CD14-positive monocyte (primary cell): ENCODE measurements at regions not wholly inside any gene's neighbourhood (a gene's known extent, or its start where the extent isn't known, plus 50 kb on each side); places are given as distances from the start of the nearest gene placed in this dataset.

Experiments
- DNase-seq, 3 donors: peaks; one replicate each; pipeline ENCODE4 v3.0.0-alpha.2; 2011 to 2022
- H2AFZ ChIP-seq: 2 replicates; pipeline ENCODE4 v1.6.0; 2012; ENCODE audit warnings: mild to moderate bottlenecking, low read depth, low read length, inconsistent platforms; ENCODE audit not compliant: insufficient read depth, poor library complexity, severe bottlenecking
- H3K27ac ChIP-seq, 2 donors: 1 replicate in 1 of 2; 2 replicates in 1 of 2; pipeline ENCODE4 v1.5.1; 2012 to 2013; ENCODE audit warnings: low read length in 2 of 2, control low read depth in 1 of 2, inconsistent platforms in 1 of 2, low read depth in 1 of 2, mild to moderate bottlenecking in 1 of 2
- H3K27me3 ChIP-seq, 2 donors: one replicate each; pipeline versions ENCODE4 v1.6.0 to v1.6.1; 2011 to 2013; ENCODE audit warnings: low read length in 2 of 2; ENCODE audit not compliant: control insufficient read depth in 2 of 2, insufficient read depth in 2 of 2
- H3K36me3 ChIP-seq, 2 donors: replicated peaks in 1 of 2; 1 replicate in 1 of 2; 2 replicates in 1 of 2; pipeline versions ENCODE4 v1.5.1 to v1.6.1; 2012 to 2013; ENCODE audit warnings: low read length in 2 of 2, control low read depth in 1 of 2, inconsistent platforms in 1 of 2, mild to moderate bottlenecking in 1 of 2; ENCODE audit not compliant: insufficient read depth in 2 of 2, control insufficient read depth in 1 of 2
- H3K4me1 ChIP-seq, 2 donors: 1 replicate in 1 of 2; 2 replicates in 1 of 2; pipeline versions ENCODE4 v1.5.1 to v1.6.1; 2012 to 2013; ENCODE audit warnings: low read length in 2 of 2, control low read depth in 1 of 2, inconsistent platforms in 1 of 2, mild to moderate bottlenecking in 1 of 2, moderate library complexity in 1 of 2; ENCODE audit not compliant: insufficient read depth in 2 of 2, control insufficient read depth in 1 of 2
- H3K4me2 ChIP-seq: replicated peaks from 2 replicates; pipeline ENCODE3; 2012; ENCODE audit warnings: low read length, moderate library complexity, mild to moderate bottlenecking; ENCODE audit not compliant: poor library complexity, severe bottlenecking; ENCODE audit errors: extremely low read depth
- H3K4me3 ChIP-seq, 3 experiments: fragments of 200-600 bp in 1 of 3; sonication (generic) in 1 of 3; replicated peaks in 1 of 3; 1 replicate in 2 of 3; 2 replicates in 1 of 3; pipeline ENCODE4 v1.5.1; 2011 to 2013; ENCODE audit warnings: low read length in 3 of 3, mild to moderate bottlenecking in 3 of 3, control low read depth in 2 of 3, low read depth in 2 of 3, inconsistent platforms in 1 of 3, moderate library complexity in 1 of 3
- H3K79me2 ChIP-seq: 2 replicates; pipeline ENCODE4 v1.6.0; 2012; ENCODE audit warnings: mild to moderate bottlenecking, control low read depth, inconsistent platforms, low read length, moderate library complexity; ENCODE audit not compliant: insufficient read depth
- H3K9ac ChIP-seq: 2 replicates; pipeline ENCODE4 v1.6.0; 2017; ENCODE audit warnings: low read length, mild to moderate bottlenecking; ENCODE audit not compliant: insufficient read depth, poor library complexity, severe bottlenecking
- H3K9me3 ChIP-seq, 2 donors: replicated peaks in 1 of 2; 1 replicate in 1 of 2; 2 replicates in 1 of 2; pipeline versions ENCODE4 v1.5.1 to v1.6.1; 2012 to 2013; ENCODE audit warnings: low read length in 2 of 2, control low read depth in 1 of 2; ENCODE audit not compliant: control insufficient read depth in 1 of 2, insufficient read depth in 1 of 2
- H4K20me1 ChIP-seq: 2 replicates; pipeline ENCODE4 v1.6.0; 2012; ENCODE audit warnings: mild to moderate bottlenecking, low read length, control low read depth, moderate library complexity; ENCODE audit not compliant: insufficient read depth
- H3K27ac Mint-ChIP-seq, 7 donors: one replicate each; pipeline ENCODE4 v1.8.0; 2020; ENCODE audit warnings: mild to moderate bottlenecking in 7 of 7, mixed read lengths in 7 of 7, moderate library complexity in 6 of 7, inconsistent platforms in 2 of 7
- H3K27me3 Mint-ChIP-seq, 3 donors: one replicate each; pipeline ENCODE4 v1.8.0; 2021 to 2022; ENCODE audit warnings: low read depth in 3 of 3, mild to moderate bottlenecking in 3 of 3, mixed read lengths in 3 of 3, moderate library complexity in 3 of 3, inconsistent platforms in 1 of 3
- H3K36me3 Mint-ChIP-seq, 2 donors: one replicate each; pipeline ENCODE4 v1.8.0; 2020; ENCODE audit warnings: mixed read lengths in 2 of 2, inconsistent platforms in 1 of 2, mild to moderate bottlenecking in 1 of 2
- H3K4me1 Mint-ChIP-seq: one replicate; pipeline ENCODE4 v1.8.0; 2020; ENCODE audit warnings: mild to moderate bottlenecking, mixed read lengths
- H3K4me3 Mint-ChIP-seq, 2 donors: one replicate each; pipeline ENCODE4 v1.8.0; 2020; ENCODE audit warnings: mild to moderate bottlenecking in 2 of 2, mixed read lengths in 2 of 2, moderate library complexity in 1 of 2
- H3K9me3 Mint-ChIP-seq, 7 donors: one replicate each; pipeline ENCODE4 v1.8.0; 2020 to 2022; ENCODE audit warnings: mixed read lengths in 7 of 7, mild to moderate bottlenecking in 6 of 7, moderate library complexity in 6 of 7, inconsistent platforms in 2 of 7
- CTCF ChIP-seq: fragments of 200-600 bp; IDR thresholded peaks from one replicate; pipeline ENCODE4 v1.8.0; 2022; ENCODE audit warnings: antibody characterized with exemption, mild to moderate bottlenecking
- WGBS: methylation state at CpG from one replicate; pipeline ENCODE4 v1.1.5; 2013; ENCODE audit warnings: missing lambda C conversion rate; ENCODE audit not compliant: insufficient coverage; 5-methylcytosine and 5-hydroxymethylcytosine counted together
- intact Hi-C, 2 donors: fragments of 100-400 bp; cut with micrococcal nuclease; formaldehyde crosslinking; loops; one replicate each; pipeline versions ENCODE4 v1.15.0 to v1.15.1; 2023

- Mint-ChIP-seq H3K27ac (no peak overlapping the region), H3K9me3 (peaks cover 0 to 3% (median 2%) of the 10 kb centered on the region in 7 donors), H3K36me3 (no peaks in the 10 kb centered on the region), H3K4me1 (no peaks in the 10 kb centered on the region), H3K4me3 (no peak overlapping the region), H3K27me3 (no peaks in the 10 kb centered on the region)
- Histone ChIP-seq H3K9ac (no peak overlapping the region), H3K27ac (no peak overlapping the region), H3K36me3 (no peaks in the 10 kb centered on the region), H3K4me1 (no peaks in the 10 kb centered on the region), H3K4me2 (no peak overlapping the region), H4K20me1 (no peaks in the 10 kb centered on the region), H3K9me3 (no peaks in the 10 kb centered on the region), H2AFZ (no peak overlapping the region), H3K79me2 (no peaks in the 10 kb centered on the region), H3K27me3 (no peaks in the 10 kb centered on the region), H3K4me3 (no peak overlapping the region)
- TF ChIP-seq CTCF, result no peak
- intact Hi-C loops, result no loop called here
- no peak for DNase-seq
- 80% methylated on average over 2 of the region's 5 CpGs for WGBS
Observed at GRCh38 chr2:56522605-56523089, 338.9 kb downstream of the CCDC85A start.

- no peaks in the 10 kb centered on the region for H3K27me3 Mint-ChIP-seq
- Histone ChIP-seq H3K27ac (no peak overlapping the region), H3K4me1 (no peaks in the 10 kb centered on the region), H3K9me3 (no peaks in the 10 kb centered on the region), H3K27me3 (no peaks in the 10 kb centered on the region), H3K79me2 (no peaks in the 10 kb centered on the region), H4K20me1 (no peaks in the 10 kb centered on the region), H3K36me3 (no peaks in the 10 kb centered on the region), H3K4me3 (no peak overlapping the region), H2AFZ (no peak overlapping the region), H3K4me2 (no peak overlapping the region), H3K9ac (no peak overlapping the region)
- H3K27ac Mint-ChIP-seq, result no peak overlapping the region
- no peak for TF ChIP-seq CTCF
- intact Hi-C loops, result no loop called here
- no peaks in the 10 kb centered on the region for H3K36me3 Mint-ChIP-seq
- DNase-seq, result no peak
- H3K4me1 Mint-ChIP-seq, result no peaks in the 10 kb centered on the region
- peaks cover 0 to 3% (median 2%) of the 10 kb centered on the region in 7 donors for H3K9me3 Mint-ChIP-seq
- H3K4me3 Mint-ChIP-seq, result no peak overlapping the region
Observed at GRCh38 chr2:56523816-56524215, 340.0 kb downstream of the CCDC85A start.
